Activated T-cell treated with anti-CD3 and anti-CD28 coated beads, Interleukin-2, amount 50 U/mL, for 72 hours (primary cell): ENCODE measurements at regions not wholly inside any gene's neighbourhood (a gene's known extent, or its start where the extent isn't known, plus 50 kb on each side); places are given as distances from the start of the nearest gene placed in this dataset.

Experiments used
- ATAC-seq, 2 donors: fragments of 150-1000 bp; cut with Tn5 transposase; replicated peaks in 1 of 2; 2 replicates each; pipeline ENCODE4 v1.10.0; 2021; ENCODE audit warnings: moderate library complexity in 2 of 2, mild to moderate bottlenecking in 1 of 2
- DNase-seq, 2 donors: peaks; one replicate each; pipeline ENCODE4 v3.0.0; 2021 to 2022; ENCODE audit warnings: mixed read lengths in 1 of 2
- H3K27ac Mint-ChIP-seq: one replicate; pipeline ENCODE4 v1.8.0; 2022; ENCODE audit warnings: mild to moderate bottlenecking, moderate library complexity, mixed read lengths
- H3K27me3 Mint-ChIP-seq: one replicate; pipeline ENCODE4 v1.8.0; 2022; ENCODE audit warnings: low read depth, mixed read lengths
- H3K36me3 Mint-ChIP-seq, 2 donors: one replicate each; pipeline ENCODE4 v1.8.0; 2022; ENCODE audit warnings: mixed read lengths in 2 of 2, mild to moderate bottlenecking in 1 of 2; ENCODE audit not compliant: insufficient read depth in 2 of 2
- H3K4me1 Mint-ChIP-seq: one replicate; pipeline ENCODE4 v1.8.0; 2022; ENCODE audit warnings: low read depth, mixed read lengths
- H3K4me3 Mint-ChIP-seq, 2 donors: one replicate each; pipeline ENCODE4 v1.8.0; 2022; ENCODE audit warnings: mild to moderate bottlenecking in 2 of 2, mixed read lengths in 2 of 2, moderate library complexity in 2 of 2
- H3K9me3 Mint-ChIP-seq, 2 donors: one replicate each; pipeline ENCODE4 v1.8.0; 2022; ENCODE audit warnings: mixed read lengths in 2 of 2

- DNase-seq, result no peak
- Mint-ChIP-seq H3K4me1 (no peaks in the 10 kb centered on the region), H3K27ac (no peak overlapping the region), H3K27me3 (peaks cover 43% of the 10 kb centered on the region), H3K9me3 (peaks cover 2 to 4% of the 10 kb centered on the region in 2 donors), H3K36me3 (peaks cover 0 to 4% of the 10 kb centered on the region in 2 donors), H3K4me3 (no peak overlapping the region)
- no peak for ATAC-seq
Measured at GRCh38 chr12:13277293-13277692, 80.8 kb downstream of the EMP1 start.

GRCh38 chr12:13275241-13276085, 78.9 kb downstream of the EMP1 start:
- Mint-ChIP-seq H3K27ac (no peak overlapping the region), H3K27me3 (peaks cover 61% of the 10 kb centered on the region), H3K36me3 (peaks cover 0 to 4% of the 10 kb centered on the region in 2 donors), H3K4me3 (no peak overlapping the region), H3K4me1 (no peaks in the 10 kb centered on the region), H3K9me3 (peaks cover 2 to 4% of the 10 kb centered on the region in 2 donors)
- no peak for DNase-seq
- no peak for ATAC-seq

GRCh38 chr12:13273850-13274249, 77.3 kb downstream of the EMP1 start:
- Mint-ChIP-seq H3K36me3 (no peaks in the 10 kb centered on the region), H3K27ac (no peak overlapping the region), H3K27me3 (peaks cover 68% of the 10 kb centered on the region), H3K4me1 (no peaks in the 10 kb centered on the region), H3K4me3 (no peak overlapping the region), H3K9me3 (no peaks in the 10 kb centered on the region)
- ATAC-seq (no peak), DNase-seq (no peak)

GRCh38 chr12:13273097-13273496, 76.6 kb downstream of the EMP1 start:
- Mint-ChIP-seq H3K27ac (no peak overlapping the region), H3K4me1 (no peaks in the 10 kb centered on the region), H3K9me3 (no peaks in the 10 kb centered on the region), H3K4me3 (no peak overlapping the region), H3K27me3 (peaks cover 65% of the 10 kb centered on the region), H3K36me3 (no peaks in the 10 kb centered on the region)
- no peak for DNase-seq
- ATAC-seq, result no peak

- no peak for DNase-seq
- H3K9me3 Mint-ChIP-seq, result no peaks in the 10 kb centered on the region
- no peaks in the 10 kb centered on the region for H3K4me1 Mint-ChIP-seq
- H3K27me3 Mint-ChIP-seq, result peaks cover 48% of the 10 kb centered on the region
- no peak for ATAC-seq
- no peaks in the 10 kb centered on the region for H3K36me3 Mint-ChIP-seq
- H3K27ac Mint-ChIP-seq, result no peak overlapping the region
- no peak overlapping the region for H3K4me3 Mint-ChIP-seq
Measured at GRCh38 chr12:13270817-13271216, 74.3 kb downstream of the EMP1 start.
